GM12878 (cell line): ENCODE measurements at regions not wholly inside any gene's neighbourhood (a gene's known extent, or its start where the extent isn't known, plus 50 kb on each side); places are given as distances from the start of the nearest gene placed in this dataset.

Experiments
- ATAC-seq: fragments of 200-7000 bp; cut with Tn5 transposase; 3 replicates; pipeline ENCODE4 v1.9.1; 2020; ENCODE audit warnings: mild to moderate bottlenecking, moderate library complexity
- BruUV-seq: library from RNA; stranded (reverse); fragments of 400-500 nt; replicated peaks from 2 replicates; lab custom pipeline; 2021; lab: Mats Ljungman, UMichigan
- CTCF ChIA-PET: fragments of 300-600 bp; sonication (Branson Sonifier 250); formaldehyde crosslinking; extraction: SDS; loops from one replicate; lab custom pipeline; 2021; ENCODE audit warnings: inconsistent platforms; lab: Yijun Ruan, JAX
- POLR2A ChIA-PET: fragments of 350-600 bp; formaldehyde crosslinking; extraction: SDS; loops from one replicate; lab custom pipeline; 2021; ENCODE audit warnings: inconsistent platforms; lab: Charles Lee
- RAD21 ChIA-PET: fragments of 300-600 bp; sonication (Branson Sonifier 250); formaldehyde crosslinking; loops from one replicate; lab custom pipeline; 2023; ENCODE audit warnings: antibody characterized with exemption; ENCODE audit not compliant: unreplicated experiment; lab: Charles Lee
- SMC1A ChIA-PET: fragments of 300-600 bp; sonication (Branson Sonifier 250); formaldehyde crosslinking; loops from one replicate; lab custom pipeline; 2023; ENCODE audit not compliant: unreplicated experiment, uncharacterized antibody; lab: Charles Lee
- DNase-seq: peaks from one replicate; pipeline ENCODE4 v3.0.0-alpha.2; 2011; ENCODE audit warnings: low read depth, low spot score
- FAIRE-seq: peaks from 3 replicates; lab custom pipeline; 2011; peaks lifted over from hg19 to GRCh38; lab: Jason Lieb, UNC
- H2AFZ ChIP-seq: 2 replicates; pipeline ENCODE4 v1.6.0; 2011; ENCODE audit warnings: low read depth, low read length, control low read depth; ENCODE audit not compliant: control insufficient read depth
- H3K27ac ChIP-seq: 2 replicates; pipeline ENCODE4 v1.5.1; 2011; ENCODE audit warnings: control low read depth; ENCODE audit not compliant: control insufficient read depth, insufficient read depth
- H3K27me3 ChIP-seq, 2 experiments: replicated peaks in 1 of 2; 2 replicates each; pipeline versions ENCODE4 v1.6.0 to v1.6.1; 2011; ENCODE audit warnings: low read length in 1 of 2; ENCODE audit not compliant: control insufficient read depth in 2 of 2, insufficient read depth in 2 of 2
- H3K36me3 ChIP-seq, 2 experiments: 2 replicates each; pipeline ENCODE4 v1.5.1; 2011; ENCODE audit warnings: low read length in 1 of 2; ENCODE audit not compliant: control insufficient read depth in 2 of 2, insufficient read depth in 2 of 2
- H3K4me1 ChIP-seq: 2 replicates; pipeline ENCODE4 v1.6.1; 2011; ENCODE audit warnings: mild to moderate bottlenecking, low read length, moderate library complexity, mixed read lengths; ENCODE audit not compliant: control insufficient read depth, insufficient read depth
- H3K4me2 ChIP-seq: 2 replicates; pipeline ENCODE4 v1.6.0; 2011; ENCODE audit warnings: control low read depth; ENCODE audit not compliant: control insufficient read depth, insufficient read depth
- H3K4me3 ChIP-seq: fragments of 200-600 bp; sonication (generic); 2 replicates; pipeline ENCODE4 v1.5.1; 2016
- H3K79me2 ChIP-seq: 2 replicates; pipeline ENCODE4 v1.6.0; 2011; ENCODE audit warnings: low read length; ENCODE audit not compliant: control insufficient read depth, insufficient read depth
- H3K9ac ChIP-seq: 2 replicates; pipeline ENCODE4 v1.8.0; 2011; ENCODE audit warnings: low read length, control low read depth, mixed read lengths; ENCODE audit not compliant: control insufficient read depth, insufficient read depth
- H3K9me3 ChIP-seq: replicated peaks from 3 replicates; pipeline ENCODE4 v1.5.1; 2011; ENCODE audit warnings: mild to moderate bottlenecking, low read length; ENCODE audit not compliant: control insufficient read depth, insufficient read depth
- H4K20me1 ChIP-seq: 2 replicates; pipeline ENCODE4 v1.6.0; 2011; ENCODE audit not compliant: control insufficient read depth, insufficient read depth
- BCL11A ChIP-seq: IDR thresholded peaks from 2 replicates; pipeline ENCODE4 v1.6.1; 2011; ENCODE audit warnings: low read depth, low read length
- EP300 ChIP-seq, 2 experiments: fragments of 150-350 bp in 1 of 2; IDR thresholded peaks; 2 replicates each; pipeline ENCODE4 v1.6.1; 2011 to 2012; ENCODE audit warnings: low read depth in 2 of 2, low read length in 2 of 2, borderline replicate concordance in 1 of 2, improper control_type of control experiment in 1 of 2, inconsistent platforms in 1 of 2; ENCODE audit not compliant: control insufficient read depth in 1 of 2
- ESRRA ChIP-seq: IDR thresholded peaks from 2 replicates; pipeline ENCODE4 v1.6.1; 2012; ENCODE audit warnings: mild to moderate bottlenecking, low read length, improper control_type of control experiment
- HCFC1 ChIP-seq: fragments of 150-350 bp; IDR thresholded peaks from 2 replicates; pipeline ENCODE4 v1.6.1; 2014; ENCODE audit warnings: low read length
- KDM1A ChIP-seq: fragments of 200-600 bp; sonication (generic); IDR thresholded peaks from 2 replicates; pipeline ENCODE4 v1.6.1; 2016; ENCODE audit warnings: borderline replicate concordance
- KLF5 ChIP-seq: fragments of 450-650 bp; IDR thresholded peaks from 2 replicates; pipeline ENCODE4 v1.6.1; 2014; ENCODE audit warnings: mild to moderate bottlenecking; ENCODE audit not compliant: partially characterized antibody
- LARP7 ChIP-seq: fragments of 450-650 bp; IDR thresholded peaks from 2 replicates; pipeline ENCODE4 v1.6.1; 2017; ENCODE audit warnings: mild to moderate bottlenecking
- NFYB ChIP-seq: IDR thresholded peaks from 2 replicates; pipeline ENCODE4 v1.6.1; 2011; ENCODE audit warnings: low read depth, mild to moderate bottlenecking, low read length, improper control_type of control experiment, moderate library complexity; ENCODE audit not compliant: insufficient read depth
- POU2F2 ChIP-seq: IDR thresholded peaks from 3 replicates; pipeline ENCODE4 v1.6.1; 2011; ENCODE audit warnings: low read depth, mild to moderate bottlenecking, low read length, borderline replicate concordance
- PRDM15 ChIP-seq: fragments of 450-650 bp; formaldehyde crosslinking; IDR thresholded peaks from 2 replicates; pipeline ENCODE4 v1.4.0; 2020; ENCODE audit warnings: mild to moderate bottlenecking, moderate library complexity
- RBBP5 ChIP-seq: fragments of 200-600 bp; sonication (generic); conservative IDR thresholded peaks from 2 replicates; pipeline ENCODE4 v1.6.1; 2016
- SMAD1 ChIP-seq: fragments of 450-650 bp; IDR thresholded peaks from 2 replicates; pipeline ENCODE4 v1.6.1; 2018; ENCODE audit warnings: mild to moderate bottlenecking, low read depth; ENCODE audit not compliant: partially characterized antibody
- SREBF1 ChIP-seq: IDR thresholded peaks from 2 replicates; pipeline ENCODE4 v1.6.1; 2012; ENCODE audit warnings: mild to moderate bottlenecking, low read length
- TCF3 ChIP-seq: IDR thresholded peaks from 2 replicates; pipeline ENCODE4 v1.6.1; 2012; ENCODE audit warnings: low read depth, mild to moderate bottlenecking, low read length, borderline replicate concordance; ENCODE audit not compliant: insufficient read depth
- ZNF217 ChIP-seq: fragments of 450-650 bp; IDR thresholded peaks from 2 replicates; pipeline ENCODE4 v1.6.1; 2017; ENCODE audit warnings: antibody characterized with exemption, mild to moderate bottlenecking
- ZNF384 ChIP-seq: IDR thresholded peaks from 2 replicates; pipeline ENCODE4 v1.6.1; 2012; ENCODE audit warnings: low read depth, mild to moderate bottlenecking, low read length, improper control_type of control experiment, borderline replicate concordance
- ZNF622 ChIP-seq: fragments of 450-650 bp; IDR thresholded peaks from 2 replicates; pipeline ENCODE4 v1.6.1; 2017; ENCODE audit warnings: mild to moderate bottlenecking, inconsistent platforms
- ZSCAN29 ChIP-seq: fragments of 450-650 bp; IDR thresholded peaks from 2 replicates; pipeline ENCODE4 v1.6.1; 2017; ENCODE audit warnings: mild to moderate bottlenecking, moderate library complexity
- WGBS: methylation state at CpG from one replicate; pipeline ENCODE4 v1.1.6; 2016; ENCODE audit warnings: low lambda C conversion rate; ENCODE audit not compliant: insufficient replicate concordance, insufficient coverage; ENCODE audit errors: missing lambda C conversion rate; 5-methylcytosine and 5-hydroxymethylcytosine counted together
- in situ Hi-C: fragments of 300-500 bp; cut with MboI; formaldehyde crosslinking; loops from 9 replicates; pipeline ENCODE4 v1.14.3; 2018; ENCODE audit warnings: mixed read lengths
- intact Hi-C: fragments of 100-400 bp; cut with micrococcal nuclease; formaldehyde crosslinking; loops from one replicate; pipeline ENCODE4 v1.14.2; 2022; ENCODE audit not compliant: unreplicated experiment

DNA sequence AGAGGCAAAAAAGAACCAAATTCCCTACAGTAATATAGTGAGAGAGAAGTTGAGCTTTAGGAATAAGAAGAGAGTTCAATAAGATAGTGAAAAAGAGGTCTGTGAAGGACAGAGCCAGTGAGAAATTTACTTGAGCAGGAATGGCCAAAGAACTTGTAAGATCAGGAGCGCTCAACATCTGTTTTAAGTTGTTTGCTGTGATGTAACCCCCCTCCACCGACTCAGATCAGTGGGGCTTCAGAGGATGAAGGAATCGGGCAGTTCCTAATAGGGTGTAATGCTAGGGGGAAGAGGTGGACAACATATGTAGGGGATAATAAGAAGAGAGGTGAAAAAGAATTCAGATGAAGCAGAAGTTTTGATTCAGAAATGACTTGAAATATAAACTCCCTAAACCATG is 85.3 kb upstream of the FNDC3A start:
- Histone ChIP-seq H3K4me2 (no peak overlapping the region), H3K36me3 (no peaks in the 10 kb centered on the region), H3K4me3 (no peak overlapping the region), H4K20me1 (no peaks in the 10 kb centered on the region)
- TF ChIP-seq POU2F2, result no peak
- TF ChIP-seq ZNF217, result no peak
- TF ChIP-seq ZNF384, result no peak
- TF ChIP-seq, all 136 proteins: peak for 0
- intact Hi-C loops, result no loop called here
- in situ Hi-C loops, result no loop called here
- RAD21 ChIA-PET, result no interaction called here
- no TSS peak for BruUV-seq
- Histone ChIP-seq H3K27ac (no peak overlapping the region), H3K27me3 (no peaks in the 10 kb centered on the region), H3K4me1 (no peaks in the 10 kb centered on the region), H3K79me2 (no peaks in the 10 kb centered on the region), H3K9ac (no peak overlapping the region), H2AFZ (no peak overlapping the region), H3K9me3 (no peaks in the 10 kb centered on the region)
- ATAC-seq, result no peak
- SMC1A ChIA-PET, result no interaction called here
- CTCF ChIA-PET, result no interaction called here
- FAIRE-seq, result no peak
- 45% methylated on average over 3 of the region's 3 CpGs for WGBS
- no peak for DNase-seq
- POLR2A ChIA-PET, result interaction anchor here (0.6 kb wide), 1 partner anchor 38 kb away, joined by 4 read pairs; no protein-coding TSS in a partner anchor

DNA sequence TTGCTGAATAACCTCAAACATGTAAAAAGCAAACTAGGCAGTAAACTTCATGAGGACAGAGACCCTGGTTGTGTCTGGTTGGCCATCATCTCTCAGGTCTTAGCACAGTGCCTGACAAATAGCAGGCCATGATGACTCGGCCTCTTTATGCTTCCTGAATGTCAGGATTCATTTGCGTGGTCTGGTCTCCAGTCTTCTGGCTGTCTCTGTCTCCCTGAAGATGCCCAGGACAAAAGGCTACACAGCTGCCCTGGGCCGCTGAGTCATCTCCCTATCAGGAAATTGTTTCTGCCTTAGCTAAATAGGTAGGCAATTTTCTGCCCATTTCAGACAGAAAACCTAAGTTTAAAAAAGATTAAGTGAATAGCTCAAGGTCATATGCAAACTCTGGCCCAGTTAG is 84.1 kb upstream of the FNDC3A start:
- DNase-seq (no peak), ATAC-seq (no peak), FAIRE-seq (no peak)
- Histone ChIP-seq H3K4me2 (no peak overlapping the region), H3K9ac (no peak overlapping the region), H3K9me3 (no peaks in the 10 kb centered on the region), H3K27ac (no peak overlapping the region), H3K4me1 (no peaks in the 10 kb centered on the region), H2AFZ (no peak overlapping the region), H3K4me3 (no peak overlapping the region), H3K36me3 (no peaks in the 10 kb centered on the region), H3K27me3 (no peaks in the 10 kb centered on the region), H4K20me1 (no peaks in the 10 kb centered on the region), H3K79me2 (no peaks in the 10 kb centered on the region)
- ChIA-PET RAD21 (no interaction called here), SMC1A (interaction anchor here (0.6 kb wide), 1 partner anchor 171 kb away, joined by 3 read pairs; no protein-coding TSS in a partner anchor), POLR2A (no interaction called here), CTCF (no interaction called here)
- WGBS, result 12% methylated on average over 3 of the region's 3 CpGs
- in situ Hi-C loops (no loop called here), intact Hi-C loops (no loop called here)
- no TSS peak for BruUV-seq
- TF ChIP-seq EP300 (IDR thresholded peaks at IDR 0.05; ENCODE audit: borderline replicate concordance in 1 of 2, control insufficient read depth in 1 of 2, low read depth in 2 of 2, low read length in 2 of 2) (no peak), NFYB (no peak), KDM1A (no peak), ZSCAN29 (no peak), SMAD1 (no peak), SREBF1 (no peak), PRDM15 (CRISPR knock-in tag) (no peak), HCFC1 (no peak), RBBP5 (no peak), ESRRA (no peak), TCF3 (no peak), BCL11A (no peak), KLF5 (no peak), ZNF622 (no peak), LARP7 (no peak)
